GM20000 (cell line): ENCODE measurements at regions not wholly inside any gene's neighbourhood (a gene's known extent, or its start where the extent isn't known, plus 50 kb on each side); places are given as distances from the start of the nearest gene placed in this dataset.

Source experiments
- DNase-seq: peaks from one replicate; pipeline ENCODE4 v3.0.0; 2012; ENCODE audit warnings: low spot score
- CTCF ChIP-seq: IDR thresholded peaks from 2 replicates; pipeline ENCODE4 v1.5.1; 2012; ENCODE audit warnings: mild to moderate bottlenecking, control low read depth; ENCODE audit errors: extremely low read depth, missing control alignments

- TF ChIP-seq CTCF = no peak
Measured at GRCh38 chr10:3241274-3241921, 68.8 kb upstream of the PITRM1 start.

DNA sequence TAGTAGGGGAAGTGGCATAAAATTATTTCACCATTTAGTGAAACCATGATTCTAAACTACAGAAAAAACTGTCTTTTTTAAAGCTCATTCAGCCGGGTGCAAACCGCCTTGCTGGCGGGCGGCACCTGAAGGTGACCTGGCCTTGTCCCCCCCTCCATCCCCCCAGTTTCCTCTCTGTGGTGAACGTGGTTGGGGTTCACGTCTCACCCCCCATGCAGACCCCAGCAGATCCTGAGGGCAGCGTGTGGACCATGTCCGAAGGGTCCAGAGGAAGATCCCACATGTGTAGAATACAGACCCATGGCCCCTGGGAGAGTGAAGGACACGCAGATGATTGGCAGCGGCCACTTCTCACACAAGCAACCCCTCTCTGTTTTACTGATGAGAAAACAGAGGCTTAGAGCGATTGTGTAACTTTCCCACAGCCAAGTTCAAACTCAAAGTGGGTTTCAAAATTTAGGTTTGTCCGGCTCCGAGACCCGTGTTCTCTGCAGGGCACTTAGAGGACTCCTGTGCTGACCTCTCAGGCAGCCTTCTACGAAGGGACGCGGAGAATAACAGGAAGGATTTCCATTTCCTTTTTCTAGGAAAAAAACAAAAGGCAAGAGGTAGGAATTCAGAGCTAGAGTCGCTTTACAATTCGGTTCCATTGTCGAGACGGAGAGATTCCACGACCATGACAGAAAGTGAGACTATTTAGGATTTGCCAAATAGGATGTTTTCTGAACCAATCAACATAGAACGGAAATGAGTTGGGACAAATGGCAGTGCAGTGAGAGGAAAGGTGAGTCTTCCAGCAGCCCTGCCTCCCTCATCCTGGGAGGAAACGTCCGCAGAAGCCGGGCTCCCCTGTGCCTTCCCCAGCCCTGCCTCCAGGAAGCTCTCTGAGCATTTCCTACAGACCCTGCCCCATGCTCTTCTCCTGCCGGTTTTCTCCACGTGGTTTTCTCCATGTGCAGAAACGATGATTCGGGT lies 67.6 kb upstream of the PITRM1 start:
- DNase-seq = no peak
- no peak for TF ChIP-seq CTCF

More at GRCh38 chr10:3241274-3241921, 68.8 kb upstream of the PITRM1 start:
- no peak for DNase-seq

DNA sequence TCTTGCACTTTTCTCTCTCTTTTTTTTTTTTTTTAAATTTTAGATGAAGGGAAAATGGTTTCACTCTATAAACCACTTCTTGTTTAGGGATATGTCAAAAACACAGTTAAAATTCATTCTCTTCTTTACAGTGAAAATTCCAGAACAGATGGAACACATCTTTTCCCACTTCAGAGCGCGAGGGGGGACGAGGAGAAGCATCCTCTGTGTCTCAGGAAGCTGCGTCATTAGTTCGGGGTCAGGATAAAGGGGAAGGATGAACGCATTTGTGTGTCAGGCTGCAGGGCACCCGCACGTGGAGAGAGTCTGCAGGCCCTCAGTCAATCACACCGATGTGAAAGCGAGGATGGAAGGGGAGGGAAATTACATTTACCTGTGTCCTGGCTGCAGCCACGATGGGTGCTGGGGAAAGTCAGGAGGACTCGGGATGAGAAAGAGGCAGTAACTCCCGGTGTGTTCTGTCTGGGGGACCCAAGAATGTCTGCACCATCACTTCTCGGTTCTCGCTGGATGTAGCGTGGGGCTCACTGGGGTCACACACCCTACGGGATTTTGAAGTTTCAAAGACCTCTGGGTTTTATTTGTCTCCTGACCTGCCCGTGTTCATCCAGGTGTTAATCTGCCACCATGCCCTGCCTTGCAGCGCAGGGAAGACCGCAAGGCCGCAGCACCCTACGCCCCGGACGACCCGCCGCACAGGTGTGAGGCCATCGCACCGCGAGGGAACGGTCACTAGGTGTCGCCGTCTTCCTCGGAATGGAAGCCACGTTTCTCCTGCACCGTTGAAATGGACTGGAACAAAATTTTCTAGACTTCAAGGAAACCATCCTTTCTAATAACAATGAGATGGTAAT lies 66.7 kb upstream of the PITRM1 start:
- peak; percentile 61 for DNase-seq
- TF ChIP-seq CTCF = peak; percentile 91

DNA sequence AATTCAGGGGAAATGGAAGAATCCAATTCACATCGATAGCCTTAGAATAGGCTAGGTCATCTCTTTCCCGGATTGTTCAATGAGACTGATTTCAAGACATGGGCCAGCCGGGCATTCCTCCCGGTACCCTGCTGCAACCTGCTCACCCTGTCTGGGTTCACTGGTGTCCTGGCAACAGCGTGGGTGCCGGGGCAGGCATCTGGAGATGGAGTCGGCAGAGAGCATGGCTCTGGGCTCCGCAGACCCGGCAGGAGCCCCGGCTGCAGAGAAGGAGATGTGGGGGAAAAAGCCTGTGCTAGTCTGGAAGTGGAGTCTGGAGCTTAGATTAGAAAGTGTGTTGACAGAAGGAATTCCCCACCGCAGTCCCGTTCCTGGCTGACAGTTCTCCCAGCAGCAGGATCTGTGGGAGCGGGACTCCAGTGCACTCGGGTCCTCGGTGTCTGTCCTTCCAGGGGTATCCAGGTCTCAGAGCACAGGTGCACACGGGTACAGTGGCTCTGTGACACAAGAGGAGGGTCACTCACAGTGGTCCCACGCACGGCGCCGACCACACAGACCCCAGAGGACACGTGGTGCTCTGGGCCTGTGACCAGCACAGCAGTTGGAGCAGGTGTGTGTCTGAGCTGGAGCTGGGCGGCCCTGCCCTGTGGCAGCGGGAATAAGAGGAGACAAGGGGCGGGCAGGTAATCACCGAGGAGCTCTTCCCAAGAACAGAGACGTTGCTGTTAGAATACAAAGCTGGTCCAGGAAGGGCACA lies 65.7 kb upstream of the PITRM1 start:
- TF ChIP-seq CTCF = no peak
- DNase-seq = no peak

- TF ChIP-seq CTCF = no peak
- DNase-seq = no peak
Measured at GRCh38 chr10:3237530-3237929, 64.9 kb upstream of the PITRM1 start.

DNA sequence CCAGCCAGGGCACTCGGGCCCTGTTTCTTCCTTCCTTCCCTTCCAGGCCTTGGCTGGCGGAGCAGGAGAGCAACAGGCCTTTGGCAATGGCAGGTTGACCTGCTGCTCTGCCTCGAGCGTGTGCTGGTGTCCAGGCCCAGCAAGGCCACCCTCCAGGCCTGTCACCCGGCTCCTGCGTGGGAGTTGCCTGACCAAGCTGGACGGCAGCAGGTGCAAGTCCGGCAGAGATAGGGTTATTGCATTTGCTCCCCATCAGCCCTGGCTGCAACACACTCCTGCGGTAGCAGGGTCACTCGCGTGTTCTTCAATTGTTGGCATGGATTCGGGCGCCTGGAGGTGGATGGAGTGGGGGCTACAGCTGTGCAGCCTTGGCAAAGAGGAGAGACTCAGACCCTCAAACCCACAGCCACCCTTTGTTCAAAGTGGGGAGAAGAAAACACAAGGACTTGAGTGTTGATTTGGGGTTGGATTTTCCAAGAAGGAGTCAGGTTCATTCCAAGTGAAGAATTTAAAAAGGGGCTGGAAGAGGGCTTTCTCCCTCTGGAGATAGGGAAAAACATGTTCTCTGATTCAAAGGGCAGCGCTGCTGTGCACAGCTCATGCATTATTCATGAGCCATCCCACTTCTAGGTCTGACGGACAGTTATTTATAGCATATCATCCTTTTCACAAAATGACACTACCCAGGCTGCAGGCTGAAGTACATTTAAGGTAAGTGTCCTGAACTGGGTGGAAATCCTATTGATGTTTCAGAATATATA lies 64.2 kb upstream of the PITRM1 start:
- no peak for DNase-seq
- TF ChIP-seq CTCF = no peak
